SW480 (cell line): ENCODE measurements at regions not wholly inside any gene's neighbourhood (a gene's known extent, or its start where the extent isn't known, plus 50 kb on each side); places are given as distances from the start of the nearest gene placed in this dataset.

Experiments used
- DNase-seq: peaks from one replicate; pipeline ENCODE4 v3.0.0-alpha.2; 2016; ENCODE audit warnings: low spot score

DNA sequence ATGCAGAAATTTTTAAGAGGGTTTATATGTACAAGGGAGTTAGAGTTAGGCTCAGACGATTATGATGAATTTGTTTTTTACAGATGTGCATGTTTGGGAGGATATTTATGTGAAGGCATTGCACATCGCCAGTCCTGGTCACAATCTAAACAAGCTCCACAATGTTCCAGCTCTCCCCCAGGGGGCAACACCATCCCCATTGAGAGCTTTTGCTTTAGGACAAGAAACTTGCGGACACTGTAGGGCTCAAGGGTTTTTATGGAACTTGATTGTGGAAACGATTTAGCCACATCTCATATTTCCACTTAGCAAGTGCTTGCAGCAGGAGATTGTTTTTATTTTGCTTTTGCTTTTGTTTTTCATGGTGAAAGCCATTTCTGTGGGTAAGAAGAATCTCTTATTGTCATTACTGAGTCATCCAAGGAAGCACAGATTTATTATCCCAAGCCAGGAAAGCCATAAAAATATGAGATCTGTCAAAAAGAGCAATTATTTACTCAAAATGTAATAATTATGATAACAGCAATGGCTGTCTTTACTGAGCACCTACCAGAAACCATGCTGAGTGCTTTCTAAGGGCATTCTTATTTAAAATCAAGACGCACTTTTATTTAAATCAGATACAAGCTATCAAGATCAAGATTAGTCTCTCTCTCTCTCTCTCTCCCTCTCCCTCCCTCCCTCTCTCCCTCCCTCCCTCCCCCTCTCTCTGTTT lies 276.7 kb upstream of the SRRM4 start:
- peak; percentile 2 for DNase-seq

DNA sequence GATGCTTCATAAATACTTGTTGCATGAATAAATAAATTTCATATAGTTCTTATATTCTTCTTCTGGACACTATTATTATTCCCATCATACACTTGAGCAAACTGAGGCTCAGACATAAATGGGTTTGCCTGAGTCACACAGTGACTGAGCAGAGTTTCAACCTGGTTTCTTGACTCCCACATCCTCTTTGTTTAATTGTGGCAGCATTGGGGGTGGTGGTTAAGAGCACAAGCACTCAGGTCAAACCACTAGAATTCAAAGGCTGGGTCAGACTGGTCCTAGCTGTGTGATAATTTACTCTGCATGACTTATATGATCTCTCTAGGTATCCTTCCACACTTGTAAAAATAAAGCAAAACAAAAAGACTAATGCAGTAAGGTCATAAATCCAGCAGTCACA lies 274.9 kb upstream of the SRRM4 start:
- no peak for DNase-seq

DNA sequence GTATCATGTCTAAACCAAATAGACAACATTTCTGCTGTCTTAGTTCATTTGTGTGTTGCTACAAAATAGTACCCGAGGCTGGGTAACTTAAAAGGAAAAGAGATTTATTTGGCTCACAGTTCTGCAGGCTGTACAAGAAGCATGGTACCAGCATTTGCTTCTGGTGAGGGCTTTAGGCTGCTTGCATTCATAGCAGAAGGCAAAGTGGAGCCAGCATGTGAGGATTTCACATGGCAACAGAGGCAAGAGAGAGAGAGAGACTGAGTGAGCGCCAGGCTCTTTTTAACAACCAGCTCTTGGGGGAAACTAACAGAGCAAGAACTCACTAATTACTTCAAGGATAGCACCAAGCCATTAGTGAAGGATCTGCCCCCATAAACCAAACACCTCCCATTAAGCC lies 271.4 kb upstream of the SRRM4 start:
- no peak for DNase-seq

DNA sequence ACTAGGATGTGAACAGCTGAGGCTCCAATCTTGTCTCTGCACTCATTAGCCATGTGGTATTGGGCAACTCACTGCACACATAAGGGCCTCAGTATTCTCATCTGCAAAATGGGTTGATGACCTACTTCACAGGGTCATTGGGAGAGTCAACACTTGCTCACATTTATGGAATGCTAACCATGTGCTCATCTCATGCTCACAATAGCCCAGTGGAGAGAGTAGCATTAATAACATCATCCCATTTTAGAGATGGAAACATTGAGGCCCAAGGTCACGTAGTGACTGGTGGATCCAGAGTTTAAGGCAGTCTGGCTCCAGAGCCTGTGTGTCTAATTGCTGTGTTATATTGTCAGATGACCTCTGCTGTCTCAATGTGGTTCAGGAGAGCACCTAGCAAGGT lies 270.2 kb upstream of the SRRM4 start:
- DNase-seq = no peak

DNA sequence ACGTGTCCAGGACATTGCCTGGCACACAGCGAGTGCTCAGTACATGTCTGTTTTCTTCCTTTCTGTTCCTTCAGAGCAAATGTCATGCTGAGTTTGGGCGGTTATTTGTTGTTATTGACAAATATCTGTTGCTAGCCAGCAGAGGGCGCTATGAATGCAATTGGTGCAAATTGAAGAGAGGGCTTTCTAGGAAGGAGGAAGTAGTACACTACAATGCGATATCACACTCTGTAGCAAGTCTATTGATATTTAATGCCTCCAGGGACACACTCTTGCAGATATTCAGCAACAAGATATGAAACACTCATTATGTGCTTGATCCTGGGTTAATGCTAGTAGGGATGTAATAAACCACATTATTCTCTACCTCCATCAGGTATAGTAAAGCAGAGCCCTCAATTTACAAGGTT lies 267.3 kb upstream of the SRRM4 start:
- DNase-seq = peak; percentile 46

DNA sequence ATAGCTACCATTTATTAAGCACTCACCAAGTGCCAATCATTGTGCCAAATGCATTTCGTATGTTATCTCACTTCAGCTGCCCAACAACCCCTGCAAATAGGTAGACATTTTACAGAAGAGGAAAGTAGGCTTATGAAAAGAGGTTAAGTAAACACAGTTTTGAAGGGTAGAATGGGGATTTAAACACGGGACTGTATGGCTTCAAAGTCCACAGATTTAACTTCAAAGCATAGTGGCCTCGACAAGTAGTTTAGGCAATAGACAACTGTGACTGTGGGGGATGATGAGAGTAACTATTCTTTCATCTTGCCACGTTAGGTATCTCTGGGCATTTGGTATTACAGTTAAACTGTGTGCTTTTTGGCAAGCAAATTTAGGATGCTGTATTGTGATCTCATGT lies 266.8 kb upstream of the SRRM4 start:
- no peak for DNase-seq

DNA sequence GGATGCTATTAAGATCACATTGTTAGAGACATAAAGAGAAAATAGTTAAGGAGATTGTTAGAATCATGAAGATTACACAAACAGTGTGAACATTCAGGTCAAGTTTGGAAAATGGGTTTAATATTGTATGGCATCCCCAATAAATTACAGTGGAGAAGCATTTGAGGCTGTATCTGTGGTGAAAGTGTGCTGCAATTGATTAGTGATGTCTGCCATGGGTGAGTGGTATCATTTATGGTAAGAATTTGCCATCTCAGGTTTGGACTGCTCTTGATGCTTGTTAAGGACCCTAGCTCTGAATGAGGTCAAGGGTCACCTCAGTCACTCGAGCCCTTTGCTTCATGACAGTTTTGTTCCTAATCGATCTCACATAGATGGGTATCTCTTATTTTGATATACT lies 265.7 kb upstream of the SRRM4 start:
- DNase-seq = no peak

DNA sequence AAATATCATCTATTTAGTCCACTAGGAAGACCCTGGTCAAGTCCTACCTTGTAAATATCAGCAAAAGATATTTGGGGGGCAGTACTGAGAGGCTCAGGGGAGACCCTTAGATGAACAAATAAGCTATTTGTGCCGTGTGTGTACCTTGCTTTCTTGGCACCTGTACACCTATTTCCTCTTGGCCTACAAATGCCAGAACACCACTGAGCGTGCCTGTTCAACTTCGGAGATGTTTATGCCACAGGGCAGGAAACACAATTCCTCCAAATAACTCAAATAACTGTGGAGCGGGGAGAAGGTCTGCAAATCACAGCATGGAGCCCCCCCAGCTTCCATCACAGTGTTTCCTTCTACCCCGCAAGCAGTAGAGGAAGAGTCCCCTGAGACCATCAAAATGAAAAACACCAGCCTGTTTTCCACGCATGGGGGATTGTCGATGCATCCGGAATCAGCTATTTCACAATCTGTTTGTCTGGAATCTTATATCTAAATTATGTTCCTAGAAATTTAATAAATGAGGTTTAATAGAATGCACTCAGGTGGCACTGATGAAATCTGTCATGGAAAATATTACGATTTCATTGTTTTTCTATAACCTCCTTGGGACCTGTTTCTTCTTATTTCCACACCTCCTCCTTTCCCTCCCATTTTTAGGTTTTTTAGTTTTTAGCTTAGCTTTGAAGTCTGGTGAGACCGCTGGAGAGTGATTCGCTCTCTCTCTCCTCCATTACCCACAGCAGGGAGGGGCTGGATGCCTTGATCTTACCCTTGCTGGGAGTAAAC lies 254.0 kb upstream of the SRRM4 start:
- no peak for DNase-seq

DNA sequence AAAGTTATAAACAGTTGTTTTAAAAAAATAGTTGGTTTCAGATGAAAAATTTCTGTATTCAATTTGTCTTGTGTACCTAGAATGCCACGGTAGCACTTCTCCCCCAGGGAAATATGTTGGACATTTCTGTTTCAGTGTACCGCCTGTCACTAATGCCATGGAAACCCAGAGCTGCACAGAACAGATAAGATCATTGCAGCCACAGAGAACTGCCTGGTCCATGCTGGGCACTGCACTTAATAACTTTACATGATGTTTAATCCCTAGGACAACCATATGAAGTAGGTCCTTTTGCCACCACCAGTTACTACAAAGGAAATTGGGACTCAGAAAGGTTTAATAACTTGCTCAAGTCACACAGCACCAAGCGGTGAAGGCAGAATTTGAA lies 253.4 kb upstream of the SRRM4 start:
- DNase-seq = no peak

DNA sequence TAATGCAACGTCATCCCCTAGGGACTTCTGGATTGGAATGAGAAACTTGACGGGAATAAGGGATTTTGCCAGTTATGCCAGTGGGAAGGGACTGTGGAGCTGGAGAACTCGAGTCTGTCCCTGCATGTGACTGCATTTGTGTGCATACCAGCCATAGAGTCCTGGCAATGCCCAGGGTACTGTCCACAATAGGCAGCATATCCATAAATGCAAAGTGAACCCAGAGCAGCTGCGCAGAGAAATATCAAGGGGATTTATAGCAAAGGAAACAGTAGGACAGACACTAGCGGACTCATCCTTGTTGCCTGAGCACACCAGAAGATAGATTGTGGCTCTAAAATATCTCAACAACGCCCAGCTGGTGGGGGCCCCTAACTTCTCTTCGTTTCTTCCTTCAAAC lies 247.1 kb upstream of the SRRM4 start:
- no peak for DNase-seq

DNA sequence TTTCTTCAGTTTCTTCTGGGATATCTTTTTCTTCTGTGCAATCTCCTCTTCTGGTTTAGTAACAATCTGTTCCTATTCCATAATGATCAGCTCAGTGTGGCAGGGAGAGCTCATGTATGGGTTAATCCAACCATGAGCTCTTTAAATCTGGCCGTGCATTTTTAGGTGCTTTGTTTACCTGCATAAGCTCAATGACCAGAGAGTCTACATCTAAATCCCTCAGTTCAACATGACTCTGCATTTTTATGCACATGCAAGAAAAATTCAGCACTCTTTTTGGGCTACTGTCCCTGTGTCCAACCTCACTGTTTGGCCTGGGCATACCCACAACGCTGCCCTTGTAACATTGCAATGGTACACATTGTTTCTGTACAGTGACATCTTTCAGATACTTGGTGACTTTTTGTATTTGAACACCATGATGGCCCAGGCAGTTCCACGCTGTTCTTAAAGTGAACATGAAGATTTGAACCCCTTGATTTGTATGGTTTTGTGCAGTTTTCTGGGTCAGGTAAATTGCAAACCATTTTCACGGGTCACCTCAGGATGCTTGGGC lies 243.3 kb upstream of the SRRM4 start:
- no peak for DNase-seq

DNA sequence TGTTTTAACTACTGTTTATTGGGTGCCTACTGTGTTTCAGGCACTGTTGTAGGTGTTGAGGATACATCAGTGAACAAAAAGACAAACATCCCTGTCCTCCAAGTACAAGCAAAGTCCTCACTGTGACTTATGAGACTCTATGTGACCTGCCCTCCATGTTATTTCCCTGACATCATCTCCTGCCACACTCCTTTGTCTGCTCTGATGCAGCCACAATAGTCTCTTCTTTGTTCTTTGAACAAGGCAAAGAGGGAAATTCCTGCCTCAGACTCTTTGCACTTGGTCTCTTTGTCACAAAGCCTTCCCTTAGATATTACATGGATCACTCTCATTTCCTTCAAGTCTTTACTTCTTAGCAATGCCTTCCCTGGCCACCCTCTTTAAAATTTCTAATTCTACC lies 240.1 kb upstream of the SRRM4 start:
- DNase-seq = no peak

DNA sequence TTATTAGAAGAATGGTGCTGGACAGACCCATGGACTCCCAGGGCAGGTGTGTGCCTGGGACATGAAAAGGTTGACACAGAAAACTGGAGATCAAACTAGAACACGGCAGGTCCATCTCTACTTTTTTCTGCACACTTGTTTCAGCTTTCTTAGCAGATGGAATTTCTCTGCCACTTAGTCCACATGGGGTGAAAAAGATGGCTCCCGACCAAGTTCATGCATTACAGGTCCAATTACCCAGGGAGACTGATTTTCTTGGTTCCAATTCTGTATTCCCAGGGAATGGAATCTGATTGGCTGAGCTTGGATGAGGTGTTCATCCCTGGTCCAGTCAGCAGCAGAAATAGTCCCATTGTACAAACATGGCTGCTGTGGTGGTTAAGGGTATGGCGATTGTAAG lies 238.9 kb upstream of the SRRM4 start:
- no peak for DNase-seq

DNA sequence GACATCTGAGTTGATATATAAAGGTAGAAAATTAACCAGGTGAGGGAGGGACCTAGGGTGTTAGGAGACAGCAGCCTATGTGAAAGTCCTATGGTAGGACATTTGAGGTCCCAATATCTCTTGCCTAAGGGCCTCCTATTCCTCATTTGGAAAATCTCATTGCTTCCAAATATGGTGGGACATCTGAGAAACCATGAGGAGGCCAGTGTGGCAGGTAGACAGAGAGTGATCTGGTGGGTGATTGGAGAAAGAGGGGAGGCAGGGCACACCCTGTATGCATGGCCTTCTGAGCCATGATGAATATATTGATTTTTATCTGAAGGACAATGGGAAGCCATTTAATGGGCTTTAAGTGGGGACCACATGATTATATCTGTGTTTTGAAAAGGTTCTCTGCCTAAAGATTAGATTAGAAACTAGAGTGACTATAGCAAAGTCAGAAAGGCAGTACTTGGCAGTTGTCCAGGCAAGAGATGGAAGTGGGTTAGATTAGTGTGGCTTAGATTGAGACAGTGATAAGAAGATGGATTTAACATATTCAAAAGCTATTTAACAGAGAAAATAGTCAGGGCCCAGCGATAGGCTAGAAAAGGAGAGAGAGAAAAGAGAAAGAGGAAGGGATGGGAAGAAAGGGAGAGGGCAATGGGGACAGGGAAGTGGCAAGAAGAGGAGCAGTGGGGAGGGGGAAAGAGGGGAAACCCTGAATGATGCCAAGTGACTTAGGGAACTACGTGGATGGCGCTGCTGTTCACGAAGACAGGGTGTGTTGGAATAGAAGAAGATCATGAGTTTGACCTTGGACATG lies 237.2 kb upstream of the SRRM4 start:
- DNase-seq = no peak

DNA sequence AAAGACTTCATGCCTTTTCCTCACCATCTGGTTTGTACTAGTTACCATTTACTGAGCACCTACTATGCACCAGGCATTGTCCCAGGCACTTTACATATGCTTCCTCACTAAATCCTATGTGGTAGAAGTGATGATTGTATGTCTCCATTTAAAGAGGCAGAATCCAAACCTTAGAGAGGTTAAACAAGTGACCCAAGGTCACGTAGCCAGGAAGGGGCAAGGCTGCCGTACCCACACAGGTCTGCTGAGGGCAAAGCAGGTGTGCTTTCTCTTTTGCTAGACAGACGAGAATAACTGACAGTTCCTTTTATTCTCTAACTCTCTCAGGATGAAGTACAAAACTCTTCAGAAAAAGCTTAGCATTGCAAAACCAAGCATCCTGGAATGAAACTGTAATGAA lies 235.2 kb upstream of the SRRM4 start:
- no peak for DNase-seq

DNA sequence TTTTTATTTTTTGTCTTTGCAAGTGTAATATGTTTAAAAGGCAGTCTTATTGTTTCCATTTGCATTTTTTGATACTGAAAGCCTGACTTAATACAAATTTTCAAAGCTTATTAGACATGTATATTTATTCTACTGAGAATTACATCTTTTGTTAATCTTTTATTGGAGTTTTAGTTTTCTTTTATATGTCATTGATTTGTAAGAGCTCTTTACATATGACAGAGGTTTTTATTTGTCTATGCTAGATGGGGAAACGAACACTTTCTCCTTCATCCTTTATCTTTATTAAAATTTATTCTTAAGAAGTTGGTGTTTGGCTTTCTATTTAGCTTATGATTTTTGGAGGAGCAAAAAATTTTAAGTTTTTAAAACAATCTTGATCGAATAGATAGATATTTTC lies 234.4 kb upstream of the SRRM4 start:
- no peak for DNase-seq

DNA sequence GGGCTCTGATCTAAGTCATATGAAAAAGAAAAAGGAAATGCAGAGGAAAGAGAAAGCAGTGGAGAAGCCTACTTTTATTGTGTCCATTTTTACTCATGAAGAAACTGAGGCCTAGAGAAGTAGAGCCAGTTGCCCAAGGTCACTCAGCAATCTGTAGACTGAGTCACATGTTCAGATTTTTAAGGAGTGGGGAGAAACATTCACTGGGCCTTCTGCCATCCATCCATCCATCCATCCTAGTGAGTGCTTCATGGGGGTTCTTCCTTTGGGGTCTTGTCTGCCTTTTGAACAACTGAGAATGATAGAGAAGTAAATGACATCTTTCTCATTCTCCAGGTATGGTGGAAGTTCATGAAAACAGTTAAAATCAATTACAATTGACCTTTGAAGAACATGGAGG lies 233.6 kb upstream of the SRRM4 start:
- DNase-seq = no peak

DNA sequence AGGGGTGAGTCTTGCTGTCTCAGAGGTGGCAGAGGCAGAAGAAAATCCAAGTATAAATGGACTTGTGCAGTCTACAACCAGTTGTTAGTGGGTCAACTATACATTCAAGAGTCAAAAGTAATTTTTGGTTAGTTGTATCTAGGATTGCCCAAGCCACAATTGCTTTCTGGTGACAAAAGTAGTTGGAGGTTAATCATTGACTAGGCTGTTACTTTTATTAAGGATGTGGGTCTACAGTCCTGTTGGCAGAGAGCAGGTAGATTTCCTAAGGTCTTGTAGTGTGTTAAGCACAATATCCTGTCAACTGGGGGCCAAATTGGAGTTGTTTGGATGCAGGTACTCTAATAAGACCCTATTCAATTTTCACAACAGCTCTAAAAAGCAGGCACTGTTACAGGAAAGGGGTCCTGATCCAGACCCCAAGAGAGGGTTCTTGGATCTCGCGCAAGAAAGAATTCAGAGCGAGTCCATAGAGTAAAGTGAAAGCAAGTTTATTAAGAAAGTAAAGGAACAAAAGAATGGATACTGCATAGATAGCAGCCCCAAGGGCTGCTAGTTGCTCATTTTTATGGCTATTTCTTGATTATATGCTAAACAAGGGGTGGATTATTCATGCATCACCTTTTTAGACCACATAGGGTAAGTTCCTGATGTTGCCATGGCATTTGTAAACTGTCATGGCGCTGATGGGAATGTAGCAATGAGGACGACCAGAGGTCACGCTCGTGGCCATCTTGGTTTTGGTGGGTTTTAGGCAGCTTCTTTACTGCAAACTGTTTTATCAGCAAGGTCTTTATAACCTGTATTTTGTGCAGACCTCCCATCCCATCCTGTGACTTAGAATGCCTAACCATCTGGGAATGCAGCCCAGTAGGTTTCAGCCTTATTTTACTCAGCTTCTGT lies 232.6 kb upstream of the SRRM4 start:
- no peak for DNase-seq

DNA sequence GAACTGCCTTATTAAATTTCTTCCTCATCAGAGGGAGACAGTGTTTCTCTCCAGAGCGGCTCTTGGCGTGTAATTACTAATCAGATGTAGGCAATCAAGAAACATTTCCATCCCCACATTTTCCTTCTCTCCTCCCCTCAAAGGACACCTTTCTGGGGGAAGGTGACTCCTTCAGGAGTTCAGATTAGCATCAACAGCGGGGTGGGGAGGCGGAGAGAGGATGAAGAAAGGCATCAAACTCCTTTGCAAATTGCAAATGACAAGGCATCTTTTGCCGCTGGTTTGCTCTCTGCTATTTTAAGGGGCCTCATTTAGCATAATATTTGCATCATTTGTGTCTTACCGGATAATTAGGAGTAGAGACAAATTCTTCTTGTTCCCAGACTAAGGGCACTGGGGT lies 231.7 kb upstream of the SRRM4 start:
- DNase-seq = no peak

DNA sequence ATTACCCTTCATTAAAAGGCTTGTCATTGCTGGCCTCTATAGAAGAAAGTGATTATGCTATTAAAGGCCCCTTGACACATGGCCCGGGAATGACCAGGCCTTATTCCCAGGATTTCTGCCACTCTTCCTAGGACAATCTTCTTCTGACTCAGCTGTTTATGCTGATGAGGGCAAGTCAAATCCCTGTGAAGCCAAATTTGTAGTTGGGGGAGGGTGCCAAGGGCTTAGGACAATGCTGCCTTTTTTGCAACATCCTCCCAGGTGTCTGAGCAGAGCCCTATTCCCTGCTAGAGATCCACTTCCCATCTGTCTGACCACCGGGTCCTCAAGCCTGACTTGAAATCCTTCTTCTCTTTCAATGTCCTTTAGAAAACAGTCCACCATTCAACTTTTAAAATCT lies 230.7 kb upstream of the SRRM4 start:
- DNase-seq = no peak

DNA sequence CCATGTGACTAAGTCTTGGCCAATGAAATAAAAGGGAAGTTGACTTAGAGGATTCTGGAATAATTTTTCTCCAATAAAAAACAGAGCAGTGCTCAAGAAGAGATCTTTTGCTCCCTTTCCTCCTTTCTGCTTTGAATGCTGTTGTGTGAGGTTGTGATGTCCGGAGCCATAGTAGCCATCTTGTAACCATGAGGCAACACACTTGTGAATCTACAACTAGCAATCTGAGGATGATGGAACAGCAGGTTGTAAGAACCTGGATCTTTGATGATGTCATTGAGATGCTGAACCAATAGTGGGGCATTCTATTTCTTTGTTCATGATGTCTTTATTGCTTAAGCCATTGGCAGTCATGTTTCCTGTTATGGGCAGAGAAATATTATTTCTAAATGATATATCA lies 230.0 kb upstream of the SRRM4 start:
- DNase-seq = no peak

DNA sequence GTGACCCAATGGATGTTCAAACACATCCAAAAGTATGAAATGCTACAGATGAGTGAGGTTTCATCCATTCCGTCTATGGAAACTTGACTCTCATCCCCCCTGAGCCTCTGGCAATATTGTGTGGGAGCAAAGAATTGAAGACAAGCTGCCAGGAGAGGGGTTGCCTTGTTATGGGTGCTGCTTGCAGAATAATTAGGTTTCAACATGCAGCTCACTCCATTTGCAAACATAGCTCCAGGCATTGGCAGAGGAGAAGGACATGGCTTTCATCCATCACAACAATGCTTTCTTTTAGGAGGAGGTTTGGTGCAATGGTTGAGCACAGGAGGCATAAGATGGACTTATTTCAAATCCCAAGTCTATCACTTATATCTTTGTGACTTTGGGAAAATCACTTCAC lies 220.7 kb upstream of the SRRM4 start:
- no peak for DNase-seq
